ENCODE measurements at regions not wholly inside any gene's neighbourhood (a gene's known extent, or its start where the extent isn't known, plus 50 kb on each side); places are given as distances from the start of the nearest gene placed in this dataset.

GRCh38 chr1:73604211-73604610 lies 593.8 kb downstream of the LRRIQ3 start:
- no peak for FAIRE-seq

More at GRCh38 chr1:73604211-73604610, 593.8 kb downstream of the LRRIQ3 start:
- ChIA-PET CTCF (no interaction called here), SMC1A (ENCODE audit: uncharacterized antibody, unreplicated experiment) (no interaction called here), RAD21 (ENCODE audit: unreplicated experiment) (no interaction called here), POLR2A (no interaction called here)
- Histone ChIP-seq H4K20me1 (ENCODE audit: control insufficient read depth, insufficient read depth) (no peaks in the 10 kb centered on the region), H3K9me3 (replicated peaks; ENCODE audit: control insufficient read depth, insufficient read depth, low read length) (no peaks in the 10 kb centered on the region), H3K4me3 (no peak overlapping the region), H3K27me3 (replicated peaks in 1 of 2; ENCODE audit: control insufficient read depth in 2 of 2, insufficient read depth in 2 of 2, low read length in 1 of 2) (no peaks in the 10 kb centered on the region), H3K4me2 (ENCODE audit: control insufficient read depth, insufficient read depth) (no peak overlapping the region), H3K27ac (ENCODE audit: control insufficient read depth, insufficient read depth) (no peak overlapping the region), H3K9ac (ENCODE audit: control insufficient read depth, insufficient read depth, low read length) (no peak overlapping the region), H3K36me3 (ENCODE audit: control insufficient read depth in 2 of 2, insufficient read depth in 2 of 2, low read length in 1 of 2) (no peaks in the 10 kb centered on the region), H3K79me2 (ENCODE audit: control insufficient read depth, insufficient read depth, low read length) (no peaks in the 10 kb centered on the region), H2AFZ (ENCODE audit: control insufficient read depth, low read depth, low read length) (no peak overlapping the region), H3K4me1 (ENCODE audit: control insufficient read depth, insufficient read depth, low read length) (no peaks in the 10 kb centered on the region)
- WGBS (ENCODE audit: insufficient coverage, insufficient replicate concordance, low lambda C conversion rate, missing lambda C conversion rate), result 0% methylated on average over 1 of the region's 1 CpG
- BruUV-seq (replicated peaks), result no TSS peak
- in situ Hi-C loops (cut with MboI) (no loop called here), intact Hi-C loops (cut with micrococcal nuclease; ENCODE audit: unreplicated experiment) (no loop called here)
- TF ChIP-seq PBX3 (IDR thresholded peaks at IDR 0.05; ENCODE audit: insufficient replicate concordance, low read depth, low read length) (no peak), CREB1 (IDR thresholded peaks at IDR 0.05; ENCODE audit: low read depth) (no peak), SREBF2 (IDR thresholded peaks at IDR 0.05; ENCODE audit: low read length) (no peak), ZSCAN29 (IDR thresholded peaks at IDR 0.05) (no peak), POLR2AphosphoS2 (IDR thresholded peaks at IDR 0.05; ENCODE audit: low read depth, low read length) (no peak), MYC (IDR thresholded peaks at IDR 0.05; ENCODE audit: insufficient read depth, insufficient read length, insufficient replicate concordance, low read length, severe bottlenecking) (no peak), RELB (IDR thresholded peaks at IDR 0.05; ENCODE audit: low read depth) (no peak), DPF2 (IDR thresholded peaks at IDR 0.05) (no peak), FOS (IDR thresholded peaks at IDR 0.05; ENCODE audit: borderline replicate concordance, extremely low read depth, insufficient read length) (no peak), POLR2A (IDR thresholded peaks at IDR 0.05; ENCODE audit: low read depth, low read length) (no peak), ESRRA (IDR thresholded peaks at IDR 0.05; ENCODE audit: low read length) (no peak), ZNF592 (IDR thresholded peaks at IDR 0.05) (no peak), BCL11A (IDR thresholded peaks at IDR 0.05; ENCODE audit: low read depth, low read length) (no peak)
- ATAC-seq, result no peak
- DNase-seq (ENCODE audit: low read depth, low spot score), result no peak
